GM21529 (cell line): ENCODE measurements at regions not wholly inside any gene's neighbourhood (a gene's known extent, or its start where the extent isn't known, plus 50 kb on each side); places are given as distances from the start of the nearest gene placed in this dataset.
"Not testable (repeated sequence)": the region's sequence is repeated elsewhere in the genome, so short reads cannot be mapped to it uniquely, and the experiment has no call there.

Experiments
- ATAC-seq: cut with Tn5 transposase; IDR thresholded peaks from one replicate; pipeline ENCODE4 v1.9.1; 2021; ENCODE audit not compliant: unreplicated experiment

- ATAC-seq, result no peak
Observed at GRCh38 chr1:29695036-29695435, 458.7 kb downstream of the PTPRU start.

- no peak for ATAC-seq
Observed at GRCh38 chr1:29691499-29691898, 455.2 kb downstream of the PTPRU start.

- ATAC-seq, result no peak
Observed at GRCh38 chr1:29690156-29690555, 453.8 kb downstream of the PTPRU start.

DNA sequence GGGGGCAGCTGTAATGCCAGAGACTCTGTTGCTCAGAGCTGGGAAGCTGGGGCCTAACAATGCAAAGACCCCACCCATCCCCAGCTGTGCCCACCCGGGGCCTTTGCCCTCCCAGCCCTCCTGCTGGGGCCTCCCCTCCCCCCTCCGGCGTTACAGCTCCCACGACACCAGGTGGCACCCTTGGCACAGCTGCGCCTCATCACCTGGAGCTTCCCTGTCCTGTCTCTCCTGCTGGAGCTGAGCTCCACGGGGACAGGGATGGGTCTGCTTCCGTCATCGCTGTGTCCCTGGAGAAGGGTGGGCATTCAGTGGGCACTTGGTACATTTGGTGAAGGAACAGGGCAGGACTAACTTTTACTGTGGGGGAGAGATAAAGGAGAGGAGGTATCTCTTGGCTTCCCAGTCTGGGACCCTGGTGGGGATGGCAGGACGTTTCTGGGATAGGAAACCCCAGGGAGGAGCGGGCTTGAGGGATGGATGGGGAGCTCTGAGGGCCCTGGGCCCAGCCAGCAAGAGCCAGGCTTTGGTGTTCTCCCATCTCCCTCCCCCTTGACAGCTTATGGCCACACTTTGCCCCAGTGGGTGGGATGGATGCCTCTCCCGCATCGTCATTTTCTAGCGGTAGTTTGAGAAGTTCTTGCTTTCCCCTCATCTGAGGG is 453.2 kb downstream of the PTPRU start:
- ATAC-seq, result no peak

DNA sequence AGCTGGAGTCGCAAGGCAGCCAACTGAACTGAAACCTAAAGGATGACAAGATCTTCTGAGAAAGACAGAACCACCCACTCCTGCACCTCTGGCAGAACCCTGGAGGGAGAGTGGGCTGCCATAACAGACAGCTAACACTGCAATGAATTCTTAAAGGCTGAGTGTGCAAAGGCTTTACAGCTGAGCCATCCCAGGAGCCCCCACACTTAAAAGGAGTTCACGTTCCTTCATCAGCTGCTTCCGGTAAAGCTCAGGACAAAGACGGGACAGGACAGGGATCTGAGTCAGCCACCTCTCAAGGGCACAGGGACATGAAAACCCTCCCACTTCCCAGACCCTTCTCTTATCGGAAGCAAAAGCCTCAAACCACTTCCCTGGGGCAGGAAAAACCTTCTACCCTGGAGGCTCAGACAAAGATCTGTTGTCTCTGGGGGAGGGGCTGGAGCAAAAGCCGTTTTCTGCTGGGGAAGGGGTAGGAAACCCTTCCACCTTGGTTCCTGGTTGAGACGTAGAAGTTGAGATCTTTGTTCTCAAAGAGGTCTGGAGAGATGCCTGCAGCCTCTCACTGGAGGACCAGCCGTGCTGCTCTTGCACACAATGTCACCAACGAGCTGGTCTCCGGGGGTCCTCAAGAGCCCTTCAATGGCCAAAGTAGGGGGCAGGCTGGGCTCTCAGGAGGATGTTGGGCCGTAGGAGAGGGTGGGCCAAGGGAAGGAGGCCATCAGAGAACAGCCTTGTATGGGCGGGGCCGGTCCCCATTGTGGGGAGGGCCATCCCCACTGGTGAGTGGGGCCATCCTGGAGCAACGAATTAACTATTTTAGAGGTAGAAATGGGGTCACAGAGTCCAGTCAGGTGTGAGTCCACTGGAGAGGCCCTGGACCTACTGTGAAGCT is 452.4 kb downstream of the PTPRU start:
- no peak for ATAC-seq

GRCh38 chr1:29687601-29688244 is 451.4 kb downstream of the PTPRU start:
- ATAC-seq, result no peak

DNA sequence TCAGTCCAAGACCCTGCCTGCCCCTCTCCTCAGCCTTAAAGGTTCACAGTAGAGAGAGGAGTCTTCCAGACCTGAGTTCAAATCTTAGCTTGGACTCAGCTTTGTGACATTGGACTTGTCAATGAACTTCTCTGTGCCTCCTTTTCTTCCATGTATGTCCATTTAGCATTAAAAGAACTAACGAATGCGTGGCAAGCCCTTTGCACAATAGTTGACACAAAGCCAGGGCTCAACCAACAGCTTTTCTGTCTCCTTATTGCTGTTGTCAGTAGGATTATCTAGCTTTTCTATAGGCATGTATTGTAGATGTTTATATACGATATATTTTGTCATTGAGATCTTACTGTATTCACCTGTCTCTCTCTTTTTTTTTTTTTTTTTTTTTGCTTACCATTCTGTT is 450.8 kb downstream of the PTPRU start:
- ATAC-seq, result no peak

GRCh38 chr1:29686012-29686930 is 449.9 kb downstream of the PTPRU start:
- ATAC-seq, result no peak

DNA sequence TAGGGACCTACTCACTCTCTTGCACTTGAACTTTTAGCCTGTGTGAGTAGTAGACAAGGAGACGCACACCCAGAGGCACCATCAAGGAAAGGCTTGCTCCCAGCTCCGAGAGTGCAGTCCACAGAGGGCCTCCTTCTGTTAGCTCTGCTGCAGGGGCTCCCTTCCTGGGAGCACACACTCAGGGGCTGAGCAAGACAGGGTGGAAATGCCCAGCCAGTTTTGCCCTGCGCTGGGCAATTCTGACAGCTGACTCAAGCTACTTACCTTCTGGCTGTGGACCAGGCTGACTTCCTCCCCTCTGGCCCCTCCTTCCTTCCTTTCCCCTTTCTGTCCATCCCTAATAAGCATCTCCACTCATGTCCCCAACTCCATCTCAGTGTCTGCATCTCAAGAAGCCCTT is 449.1 kb downstream of the PTPRU start:
- ATAC-seq, result no peak

GRCh38 chr1:29684141-29684540 is 447.8 kb downstream of the PTPRU start:
- ATAC-seq, result no peak

DNA sequence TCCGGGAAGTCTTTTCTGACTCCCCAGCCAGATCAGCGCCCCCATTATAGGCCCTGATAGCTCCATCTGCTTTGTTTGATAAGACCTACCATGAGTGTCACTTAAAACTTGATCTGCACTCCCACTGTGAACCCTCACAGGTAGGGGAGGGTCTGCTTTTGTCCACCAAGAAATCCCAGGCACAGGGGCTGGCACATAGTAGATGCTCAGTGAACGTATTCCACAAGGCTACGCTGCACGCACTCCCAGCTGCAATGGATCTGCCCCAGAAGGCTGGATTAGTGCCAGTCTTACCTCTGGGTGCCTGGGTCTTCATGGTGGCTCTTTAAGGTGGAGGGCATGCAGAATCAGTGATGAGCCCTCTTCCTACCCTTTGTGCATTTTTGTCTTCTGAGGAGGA is 447.1 kb downstream of the PTPRU start:
- ATAC-seq, result no peak

DNA sequence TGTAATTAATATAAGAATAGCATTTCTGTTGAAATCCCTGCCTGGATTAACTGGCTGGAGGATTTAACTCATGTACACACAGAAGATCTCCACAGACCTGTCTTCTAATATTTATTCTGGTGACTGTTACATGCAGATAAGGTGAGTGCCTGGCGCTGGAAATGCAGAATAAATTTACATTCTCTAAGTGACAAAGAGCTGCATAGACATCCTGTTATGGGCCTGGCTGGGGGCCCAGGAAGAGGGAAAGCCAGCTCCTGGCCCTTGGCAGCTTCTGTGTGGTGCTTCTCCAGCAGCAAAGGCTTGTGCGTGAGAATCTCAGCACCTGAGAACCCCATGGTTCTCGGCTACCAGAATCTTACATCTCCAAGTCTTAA is 446.6 kb downstream of the PTPRU start:
- no peak for ATAC-seq

DNA sequence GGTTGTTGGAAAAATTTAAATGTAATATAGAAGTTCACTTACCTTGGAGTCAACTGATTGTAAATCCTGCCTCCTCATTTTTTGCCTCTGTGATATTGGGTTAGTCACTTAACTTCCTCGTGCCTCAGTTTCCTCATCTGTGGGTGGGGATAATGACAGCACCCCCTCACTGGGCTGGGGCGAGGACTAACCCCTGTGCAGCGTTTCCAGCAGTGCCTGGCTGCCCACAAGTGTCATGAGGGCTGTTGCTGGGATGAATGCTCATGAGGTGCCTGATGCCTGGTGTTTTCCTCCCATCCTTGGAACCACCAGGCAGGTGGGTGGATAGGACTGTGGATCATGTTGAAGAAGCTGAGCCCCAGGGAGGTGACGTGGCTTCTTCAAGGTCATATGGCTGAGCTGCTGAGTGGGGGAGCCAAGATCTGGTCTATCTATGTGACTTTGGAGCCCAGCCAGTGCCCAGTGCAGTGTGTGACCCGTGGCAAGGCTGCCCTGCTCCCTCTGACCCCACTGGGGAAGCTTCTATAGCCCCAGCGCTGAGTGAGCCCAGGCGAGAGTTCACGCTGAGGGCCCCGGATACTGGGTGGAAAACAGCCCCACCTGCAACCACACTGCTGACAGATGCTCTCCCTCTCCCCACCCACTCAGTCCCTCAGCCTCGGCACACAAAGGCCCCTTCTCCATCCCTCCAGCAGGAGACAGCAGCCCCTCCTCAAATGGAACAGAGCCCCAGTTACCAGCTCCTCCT is 446.0 kb downstream of the PTPRU start:
- no peak for ATAC-seq

DNA sequence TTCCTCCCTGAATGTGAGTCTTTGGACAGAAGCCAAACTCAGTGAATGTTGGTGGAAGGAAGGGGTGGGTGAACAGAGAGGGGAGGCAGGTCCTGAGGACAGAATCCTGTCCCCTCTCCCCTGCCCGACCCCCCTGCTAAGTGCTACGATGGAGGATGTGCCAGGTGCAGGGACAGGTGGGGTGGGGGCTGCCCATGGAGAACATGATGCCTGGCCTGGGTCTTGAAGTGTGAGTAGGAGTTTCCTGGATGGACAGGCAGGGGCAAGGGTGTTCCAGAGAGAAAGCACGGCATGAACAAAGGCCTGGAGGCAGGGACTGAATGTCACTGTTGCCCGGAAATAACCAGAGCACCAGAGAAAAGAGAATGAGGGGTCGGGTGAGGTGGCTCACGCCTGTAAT is 445.1 kb downstream of the PTPRU start:
- not testable (repeated sequence) for ATAC-seq

DNA sequence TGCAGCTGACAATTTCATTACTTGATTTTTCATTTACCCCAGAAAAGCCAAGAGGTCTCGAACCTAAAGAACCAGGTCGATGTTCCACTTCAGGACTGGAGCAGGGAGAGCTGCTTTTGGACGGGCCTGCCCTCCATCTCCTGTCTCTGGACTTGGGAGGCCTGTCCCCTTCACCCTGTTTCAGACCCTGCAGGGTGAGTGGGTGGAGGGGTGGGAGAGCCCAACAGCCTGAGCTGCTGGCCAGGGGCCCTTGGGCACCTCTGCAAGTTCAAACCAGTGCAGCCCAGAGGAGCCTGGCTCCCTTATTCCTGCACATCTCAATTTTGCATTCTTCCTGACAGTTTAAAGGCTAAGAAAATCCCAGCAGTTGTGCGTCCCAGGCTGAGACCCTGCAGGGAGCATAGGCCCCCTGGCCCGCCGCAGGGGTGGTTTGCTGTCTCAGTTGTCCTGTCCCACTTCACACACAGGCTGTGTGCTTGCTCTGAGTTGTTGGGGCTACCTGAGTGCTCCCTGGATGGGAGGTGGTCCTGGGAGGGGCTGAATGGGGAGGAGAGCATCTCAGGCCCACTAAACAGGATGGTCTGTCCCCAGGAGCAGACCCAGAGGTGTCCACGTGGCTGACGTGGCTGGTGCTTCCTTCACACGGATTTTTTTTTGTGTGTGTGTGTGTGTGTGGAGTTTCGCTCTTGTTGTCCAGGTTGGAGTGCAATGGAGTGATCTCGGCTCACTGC is 443.7 kb downstream of the PTPRU start:
- no peak for ATAC-seq

GRCh38 chr1:29679316-29679715 is 443.0 kb downstream of the PTPRU start:
- ATAC-seq, result no peak

GRCh38 chr1:29677028-29678024 is 441.0 kb downstream of the PTPRU start:
- no peak for ATAC-seq

GRCh38 chr1:29676496-29676895 is 440.2 kb downstream of the PTPRU start:
- no peak for ATAC-seq
